C4-2B (cell line): ENCODE measurements at regions not wholly inside any gene's neighbourhood (a gene's known extent, or its start where the extent isn't known, plus 50 kb on each side); places are given as distances from the start of the nearest gene placed in this dataset.

Experiments used
- H3K27ac ChIP-seq: fragments of 450-650 bp; 2 replicates; pipeline ENCODE4 v1.5.1; 2017
- CTCF ChIP-seq: fragments of 450-650 bp; conservative IDR thresholded peaks from 2 replicates; pipeline ENCODE4 v1.5.1; 2017; ENCODE audit warnings: mild to moderate bottlenecking
- ZFX ChIP-seq: fragments of 450-650 bp; IDR thresholded peaks from 2 replicates; pipeline ENCODE4 v1.6.1; 2017

GRCh38 chr5:87877023-87877422 is 391.6 kb downstream of the TMEM161B start:
- no peak overlapping the region for H3K27ac ChIP-seq
- no peak for TF ChIP-seq ZFX
- TF ChIP-seq CTCF, result no peak

GRCh38 chr5:87876616-87877015 is 392.0 kb downstream of the TMEM161B start:
- no peak overlapping the region for H3K27ac ChIP-seq
- TF ChIP-seq CTCF (no peak), ZFX (no peak)

GRCh38 chr5:87872986-87873385 is 395.7 kb downstream of the TMEM161B start:
- TF ChIP-seq ZFX (no peak), CTCF (no peak)
- no peak overlapping the region for H3K27ac ChIP-seq

- TF ChIP-seq CTCF, result no peak
- TF ChIP-seq ZFX, result no peak
- no peak overlapping the region for H3K27ac ChIP-seq
Observed at GRCh38 chr5:87868792-87869191, 399.9 kb downstream of the TMEM161B start.

- no peak for TF ChIP-seq CTCF
- no peak for TF ChIP-seq ZFX
Observed at GRCh38 chr5:87867281-87867680, 401.4 kb downstream of the TMEM161B start.

GRCh38 chr5:87853541-87853940 is 415.1 kb downstream of the TMEM161B start:
- TF ChIP-seq ZFX (no peak), CTCF (no peak)

More at GRCh38 chr5:87867281-87867680, 401.4 kb downstream of the TMEM161B start:
- H3K27ac ChIP-seq, result no peak overlapping the region

GRCh38 chr5:87851603-87852002 is 417.0 kb downstream of the TMEM161B start:
- TF ChIP-seq ZFX (no peak), CTCF (no peak)

More at GRCh38 chr5:87853541-87853940, 415.1 kb downstream of the TMEM161B start:
- H3K27ac ChIP-seq, result no peak overlapping the region

More at GRCh38 chr5:87851603-87852002, 417.0 kb downstream of the TMEM161B start:
- no peak overlapping the region for H3K27ac ChIP-seq
